ENCODE measurements at regions not wholly inside any gene's neighbourhood (a gene's known extent, or its start where the extent isn't known, plus 50 kb on each side); places are given as distances from the start of the nearest gene placed in this dataset.

DNA sequence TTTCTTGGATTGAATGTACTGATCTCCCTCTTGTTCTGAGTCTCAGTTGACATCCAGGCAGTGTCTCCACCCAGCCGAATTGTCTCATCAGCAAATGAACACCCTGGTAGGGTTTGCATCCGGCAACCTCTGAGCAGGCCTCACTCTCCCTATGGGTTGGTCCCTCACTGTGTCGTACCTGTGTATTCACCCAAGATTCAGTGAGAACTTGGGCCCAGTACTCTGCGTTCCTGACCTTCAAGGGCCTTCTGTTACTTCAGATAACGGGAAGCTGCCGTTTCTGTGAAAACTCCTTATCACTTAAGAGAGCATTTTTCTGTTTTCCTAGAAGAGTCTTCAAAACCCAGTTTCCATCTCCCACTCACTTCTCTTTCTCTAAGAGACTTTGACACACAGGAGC is 915.6 kb downstream of the TBC1D22A start (continued):
- TF ChIP-seq, protein P1, sequence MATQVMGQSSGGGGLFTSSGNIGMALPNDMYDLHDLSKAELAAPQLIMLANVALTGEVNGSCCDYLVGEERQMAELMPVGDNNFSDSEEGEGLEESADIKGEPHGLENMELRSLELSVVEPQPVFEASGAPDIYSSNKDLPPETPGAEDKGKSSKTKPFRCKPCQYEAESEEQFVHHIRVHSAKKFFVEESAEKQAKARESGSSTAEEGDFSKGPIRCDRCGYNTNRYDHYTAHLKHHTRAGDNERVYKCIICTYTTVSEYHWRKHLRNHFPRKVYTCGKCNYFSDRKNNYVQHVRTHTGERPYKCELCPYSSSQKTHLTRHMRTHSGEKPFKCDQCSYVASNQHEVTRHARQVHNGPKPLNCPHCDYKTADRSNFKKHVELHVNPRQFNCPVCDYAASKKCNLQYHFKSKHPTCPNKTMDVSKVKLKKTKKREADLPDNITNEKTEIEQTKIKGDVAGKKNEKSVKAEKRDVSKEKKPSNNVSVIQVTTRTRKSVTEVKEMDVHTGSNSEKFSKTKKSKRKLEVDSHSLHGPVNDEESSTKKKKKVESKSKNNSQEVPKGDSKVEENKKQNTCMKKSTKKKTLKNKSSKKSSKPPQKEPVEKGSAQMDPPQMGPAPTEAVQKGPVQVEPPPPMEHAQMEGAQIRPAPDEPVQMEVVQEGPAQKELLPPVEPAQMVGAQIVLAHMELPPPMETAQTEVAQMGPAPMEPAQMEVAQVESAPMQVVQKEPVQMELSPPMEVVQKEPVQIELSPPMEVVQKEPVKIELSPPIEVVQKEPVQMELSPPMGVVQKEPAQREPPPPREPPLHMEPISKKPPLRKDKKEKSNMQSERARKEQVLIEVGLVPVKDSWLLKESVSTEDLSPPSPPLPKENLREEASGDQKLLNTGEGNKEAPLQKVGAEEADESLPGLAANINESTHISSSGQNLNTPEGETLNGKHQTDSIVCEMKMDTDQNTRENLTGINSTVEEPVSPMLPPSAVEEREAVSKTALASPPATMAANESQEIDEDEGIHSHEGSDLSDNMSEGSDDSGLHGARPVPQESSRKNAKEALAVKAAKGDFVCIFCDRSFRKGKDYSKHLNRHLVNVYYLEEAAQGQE (IDR thresholded peaks at IDR 0.05; ENCODE audit: borderline replicate concordance in 1 of 2, low read depth in 1 of 2, low read length in 2 of 2), result no peak

DNA sequence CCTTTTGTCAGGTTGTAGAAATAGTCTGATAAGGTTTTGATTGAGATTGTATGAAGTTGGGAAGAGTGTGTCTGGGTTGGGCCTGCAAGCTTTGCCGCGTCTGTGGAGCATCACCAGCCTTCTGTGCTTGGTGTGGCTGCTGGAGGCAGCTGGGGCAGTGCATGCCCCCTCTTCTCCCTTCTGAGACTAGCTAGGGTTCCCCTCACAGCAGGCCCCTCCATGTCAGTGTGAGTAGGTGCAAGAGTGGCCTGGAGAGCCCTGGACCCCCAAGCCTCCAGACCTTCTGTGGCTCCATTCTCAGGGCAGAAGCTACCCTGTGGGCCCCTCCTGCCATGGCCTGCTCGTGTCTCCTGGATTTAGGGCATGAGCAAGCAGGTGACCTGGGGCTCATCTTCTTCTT is 914.2 kb downstream of the TBC1D22A start:
- no peaks in the 10 kb centered on the region for H3K79me2 ChIP-seq (ENCODE audit: insufficient read depth, low read length)
- H3K27me3 ChIP-seq (ENCODE audit: control insufficient read depth in 1 of 2, insufficient read depth in 2 of 2, low read length in 2 of 2), result peaks cover 0 to 14% of the 10 kb centered on the region in 2 experiments; a peak in 1 of 5 replicates
- intact Hi-C loops (cut with micrococcal nuclease; ENCODE audit: unreplicated experiment), result no loop called here
- H3K9me3 ChIP-seq (ENCODE audit: low read length), result no peaks in the 10 kb centered on the region
- no peak overlapping the region for H3K27ac ChIP-seq (ENCODE audit: extremely low read length, insufficient read depth, low read length)
- WGBS (ENCODE audit: low lambda C conversion rate), result 66% methylated on average over 3 of the region's 3 CpGs
- no peaks in the 10 kb centered on the region for H3K4me1 ChIP-seq (ENCODE audit: insufficient read depth, low read length)
- POLR2A ChIA-PET, result no interaction called here
- no peak for FAIRE-seq
- no peak for ATAC-seq
- H2AFZ ChIP-seq (ENCODE audit: low read length), result no peak overlapping the region
- in situ Hi-C loops (cut with HindIII; ENCODE audit: extremely low pct_ligation_motif_present, low pct_unique_long_range_greater_than_20kb), result no loop called here
- no TSS peak for BruUV-seq (replicated peaks)
- CTCF ChIA-PET (ENCODE audit: low intra/inter-chr PET ratio, low total read pairs), result no interaction called here
- no peak for DNase-seq (ENCODE audit: low spot score)
- no peak overlapping the region for H3K9ac ChIP-seq (ENCODE audit: insufficient read depth, low read depth, low read length)
- H4K20me1 ChIP-seq (ENCODE audit: insufficient read depth, low read length), result no peaks in the 10 kb centered on the region
- no peak overlapping the region for H3K4me3 ChIP-seq (replicated peaks in 1 of 3; ENCODE audit: insufficient read depth in 1 of 3, low read depth in 2 of 3, low read length in 3 of 3)
- no peaks in the 10 kb centered on the region for H3K36me3 ChIP-seq (replicated peaks in 1 of 2; ENCODE audit: control insufficient read depth in 1 of 2, insufficient read depth in 2 of 2, low read length in 2 of 2)
- no peak overlapping the region for H3K4me2 ChIP-seq (ENCODE audit: low read depth, low read length)
- TF ChIP-seq, protein P2, sequence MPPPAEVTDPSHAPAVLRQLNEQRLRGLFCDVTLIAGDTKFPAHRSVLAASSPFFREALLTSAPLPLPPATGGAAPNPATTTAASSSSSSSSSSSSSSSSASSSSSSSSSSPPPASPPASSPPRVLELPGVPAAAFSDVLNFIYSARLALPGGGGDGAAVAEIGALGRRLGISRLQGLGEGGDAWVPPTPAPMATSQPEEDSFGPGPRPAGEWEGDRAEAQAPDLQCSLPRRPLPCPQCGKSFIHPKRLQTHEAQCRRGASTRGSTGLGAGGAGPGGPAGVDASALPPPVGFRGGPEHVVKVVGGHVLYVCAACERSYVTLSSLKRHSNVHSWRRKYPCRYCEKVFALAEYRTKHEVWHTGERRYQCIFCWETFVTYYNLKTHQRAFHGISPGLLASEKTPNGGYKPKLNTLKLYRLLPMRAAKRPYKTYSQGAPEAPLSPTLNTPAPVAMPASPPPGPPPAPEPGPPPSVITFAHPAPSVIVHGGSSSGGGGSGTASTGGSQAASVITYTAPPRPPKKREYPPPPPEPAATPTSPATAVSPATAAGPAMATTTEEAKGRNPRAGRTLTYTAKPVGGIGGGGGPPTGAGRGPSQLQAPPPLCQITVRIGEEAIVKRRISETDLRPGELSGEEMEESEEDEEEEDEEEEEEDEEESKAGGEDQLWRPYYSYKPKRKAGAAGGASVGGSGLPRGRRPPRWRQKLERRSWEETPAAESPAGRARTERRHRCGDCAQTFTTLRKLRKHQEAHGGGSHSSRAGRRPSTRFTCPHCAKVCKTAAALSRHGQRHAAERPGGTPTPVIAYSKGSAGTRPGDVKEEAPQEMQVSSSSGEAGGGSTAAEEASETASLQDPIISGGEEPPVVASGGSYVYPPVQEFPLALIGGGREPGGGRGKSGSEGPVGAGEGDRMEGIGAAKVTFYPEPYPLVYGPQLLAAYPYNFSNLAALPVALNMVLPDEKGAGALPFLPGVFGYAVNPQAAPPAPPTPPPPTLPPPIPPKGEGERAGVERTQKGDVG (CRISPR knock-in tag; IDR thresholded peaks at IDR 0.05; ENCODE audit: borderline replicate concordance), result no peak
- TF ChIP-seq ONECUT2 (CRISPR knock-in tag; IDR thresholded peaks at IDR 0.05) (no peak), PTBP1 (IDR thresholded peaks at IDR 0.05; ENCODE audit: low read depth, low read length, poor library complexity, severe bottlenecking) (no peak), ZNF30 (CRISPR knock-in tag; IDR thresholded peaks at IDR 0.05) (no peak), SALL1 (CRISPR knock-in tag; IDR thresholded peaks at IDR 0.05) (no peak), ZSCAN25 (CRISPR knock-in tag; IDR thresholded peaks at IDR 0.05) (no peak), ZNF17 (CRISPR knock-in tag; IDR thresholded peaks at IDR 0.05) (no peak)
- TF ChIP-seq, protein P3, sequence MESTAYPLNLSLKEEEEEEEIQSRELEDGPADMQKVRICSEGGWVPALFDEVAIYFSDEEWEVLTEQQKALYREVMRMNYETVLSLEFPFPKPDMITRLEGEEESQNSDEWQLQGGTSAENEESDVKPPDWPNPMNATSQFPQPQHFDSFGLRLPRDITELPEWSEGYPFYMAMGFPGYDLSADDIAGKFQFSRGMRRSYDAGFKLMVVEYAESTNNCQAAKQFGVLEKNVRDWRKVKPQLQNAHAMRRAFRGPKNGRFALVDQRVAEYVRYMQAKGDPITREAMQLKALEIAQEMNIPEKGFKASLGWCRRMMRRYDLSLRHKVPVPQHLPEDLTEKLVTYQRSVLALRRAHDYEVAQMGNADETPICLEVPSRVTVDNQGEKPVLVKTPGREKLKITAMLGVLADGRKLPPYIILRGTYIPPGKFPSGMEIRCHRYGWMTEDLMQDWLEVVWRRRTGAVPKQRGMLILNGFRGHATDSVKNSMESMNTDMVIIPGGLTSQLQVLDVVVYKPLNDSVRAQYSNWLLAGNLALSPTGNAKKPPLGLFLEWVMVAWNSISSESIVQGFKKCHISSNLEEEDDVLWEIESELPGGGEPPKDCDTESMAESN (CRISPR knock-in tag; conservative IDR thresholded peaks at IDR 0.05), result no peak
- TF ChIP-seq, protein P4, sequence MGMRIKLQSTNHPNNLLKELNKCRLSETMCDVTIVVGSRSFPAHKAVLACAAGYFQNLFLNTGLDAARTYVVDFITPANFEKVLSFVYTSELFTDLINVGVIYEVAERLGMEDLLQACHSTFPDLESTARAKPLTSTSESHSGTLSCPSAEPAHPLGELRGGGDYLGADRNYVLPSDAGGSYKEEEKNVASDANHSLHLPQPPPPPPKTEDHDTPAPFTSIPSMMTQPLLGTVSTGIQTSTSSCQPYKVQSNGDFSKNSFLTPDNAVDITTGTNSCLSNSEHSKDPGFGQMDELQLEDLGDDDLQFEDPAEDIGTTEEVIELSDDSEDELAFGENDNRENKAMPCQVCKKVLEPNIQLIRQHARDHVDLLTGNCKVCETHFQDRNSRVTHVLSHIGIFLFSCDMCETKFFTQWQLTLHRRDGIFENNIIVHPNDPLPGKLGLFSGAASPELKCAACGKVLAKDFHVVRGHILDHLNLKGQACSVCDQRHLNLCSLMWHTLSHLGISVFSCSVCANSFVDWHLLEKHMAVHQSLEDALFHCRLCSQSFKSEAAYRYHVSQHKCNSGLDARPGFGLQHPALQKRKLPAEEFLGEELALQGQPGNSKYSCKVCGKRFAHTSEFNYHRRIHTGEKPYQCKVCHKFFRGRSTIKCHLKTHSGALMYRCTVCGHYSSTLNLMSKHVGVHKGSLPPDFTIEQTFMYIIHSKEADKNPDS (CRISPR knock-in tag; IDR thresholded peaks at IDR 0.05), result no peak

Measured in HepG2 (cell line).